Endothelial cell of hepatic sinusoid (primary cell): ENCODE measurements at regions not wholly inside any gene's neighbourhood (a gene's known extent, or its start where the extent isn't known, plus 50 kb on each side); places are given as distances from the start of the nearest gene placed in this dataset.

Source experiments
- in situ Hi-C: cut with HindIII; loops from 2 replicates; pipeline ENCODE4 v1.10.0; 2017; ENCODE audit warnings: low sequenced_read_pairs

DNA sequence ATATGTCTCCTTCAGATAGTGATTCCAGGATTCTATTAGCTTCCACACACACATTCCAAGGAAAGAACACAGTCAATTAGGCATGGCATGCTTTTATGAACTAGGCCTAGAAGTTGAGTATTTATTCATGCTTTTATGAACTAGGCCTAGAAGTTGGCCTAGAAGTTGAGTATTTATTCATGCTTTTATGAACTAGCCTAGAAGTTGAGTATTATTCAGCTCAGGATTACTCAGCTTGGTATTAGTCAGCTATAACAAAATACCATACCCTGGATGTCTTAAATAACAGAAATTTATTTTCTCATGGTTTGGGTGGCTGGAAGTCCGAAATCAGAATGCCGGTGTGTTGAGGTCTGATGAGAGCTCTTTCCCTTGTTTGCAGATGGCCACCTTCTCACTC lies 442.7 kb upstream of the FLRT2 start:
- in situ Hi-C loops: no loop called here

- in situ Hi-C loops: no loop called here
Observed at GRCh38 chr14:85088192-85088591, 441.8 kb upstream of the FLRT2 start.

DNA sequence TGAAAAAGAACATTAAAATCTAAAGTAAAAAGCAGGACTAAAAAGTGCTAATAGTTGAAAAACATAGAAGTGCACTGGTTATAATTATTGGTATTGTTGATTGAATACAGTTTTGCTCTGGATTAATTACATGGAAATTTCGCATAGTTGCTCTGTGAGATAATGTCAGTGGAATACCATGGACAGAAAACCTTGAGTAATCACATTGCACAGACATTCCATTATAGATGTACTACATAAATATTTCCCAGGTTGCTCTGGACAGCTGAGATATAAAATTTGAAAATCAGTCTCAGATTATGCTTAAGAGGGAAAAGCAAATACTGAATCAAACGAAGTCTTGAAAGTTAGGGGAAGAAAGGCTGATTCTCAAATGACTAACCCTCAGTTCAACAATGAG lies 439.3 kb upstream of the FLRT2 start:
- in situ Hi-C loops: no loop called here

GRCh38 chr14:85093631-85094330 lies 436.2 kb upstream of the FLRT2 start:
- in situ Hi-C loops: no loop called here

GRCh38 chr14:85102591-85102990 lies 427.4 kb upstream of the FLRT2 start:
- in situ Hi-C loops: no loop called here

- in situ Hi-C loops: no loop called here
Observed at GRCh38 chr14:85106506-85106905, 423.4 kb upstream of the FLRT2 start.

DNA sequence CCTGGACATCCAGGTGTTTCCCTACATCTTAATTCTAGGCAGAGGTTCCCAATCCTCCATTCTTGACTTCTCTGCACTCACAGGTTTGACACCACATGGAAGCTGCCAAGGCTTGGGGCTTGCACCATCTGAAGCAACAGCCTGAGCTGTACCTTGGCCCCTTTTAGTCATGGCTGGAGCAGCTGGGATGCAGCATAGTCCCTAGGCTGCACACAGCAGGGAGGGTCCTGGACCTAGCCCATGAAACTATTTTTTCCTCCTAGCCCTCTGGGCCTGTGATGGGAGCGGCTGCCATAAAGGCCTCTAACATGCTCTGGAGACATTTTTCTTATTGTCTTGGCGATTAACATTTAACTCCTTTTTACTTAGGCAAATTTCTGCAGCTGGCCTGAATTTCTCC lies 417.2 kb upstream of the FLRT2 start:
- in situ Hi-C loops: no loop called here

DNA sequence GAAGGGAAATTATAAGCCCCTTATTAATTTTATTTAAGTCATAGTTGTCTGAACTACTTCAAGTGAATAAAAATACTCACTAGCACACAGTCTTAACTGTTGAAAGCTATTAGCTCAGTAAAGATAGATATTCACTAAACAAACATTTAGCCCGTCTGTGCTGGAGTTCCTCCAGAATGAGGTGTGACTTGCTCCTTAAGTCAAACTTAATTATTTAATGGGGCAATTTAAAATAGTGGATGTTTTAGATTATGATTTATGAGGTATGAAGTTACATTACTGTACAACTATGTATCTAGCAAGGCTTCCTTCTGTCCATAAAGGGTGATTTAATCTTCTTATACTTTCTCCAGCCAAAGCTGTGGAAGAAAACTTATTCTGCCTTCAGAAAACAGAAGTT lies 414.0 kb upstream of the FLRT2 start:
- in situ Hi-C loops: no loop called here

GRCh38 chr14:85118274-85118673 lies 411.7 kb upstream of the FLRT2 start:
- in situ Hi-C loops: no loop called here

DNA sequence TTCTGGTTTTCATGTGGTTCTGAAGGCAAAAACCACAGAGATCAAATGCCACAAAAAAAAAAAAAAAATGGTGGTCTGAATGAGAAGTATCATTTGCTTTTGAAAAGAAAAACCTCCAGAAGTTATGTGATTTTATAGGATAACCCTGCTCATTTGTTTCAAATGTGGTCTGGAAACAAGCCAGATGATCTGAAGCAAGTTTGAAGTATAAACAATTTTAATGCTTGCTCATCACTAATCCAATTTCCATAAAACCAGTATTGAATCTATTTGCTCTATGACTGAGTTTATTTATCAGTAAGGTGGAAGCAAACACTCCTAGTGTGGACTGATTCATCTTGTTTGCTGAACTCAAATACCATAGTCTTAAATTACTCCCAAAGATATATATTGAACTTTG lies 407.3 kb upstream of the FLRT2 start:
- in situ Hi-C loops: no loop called here

DNA sequence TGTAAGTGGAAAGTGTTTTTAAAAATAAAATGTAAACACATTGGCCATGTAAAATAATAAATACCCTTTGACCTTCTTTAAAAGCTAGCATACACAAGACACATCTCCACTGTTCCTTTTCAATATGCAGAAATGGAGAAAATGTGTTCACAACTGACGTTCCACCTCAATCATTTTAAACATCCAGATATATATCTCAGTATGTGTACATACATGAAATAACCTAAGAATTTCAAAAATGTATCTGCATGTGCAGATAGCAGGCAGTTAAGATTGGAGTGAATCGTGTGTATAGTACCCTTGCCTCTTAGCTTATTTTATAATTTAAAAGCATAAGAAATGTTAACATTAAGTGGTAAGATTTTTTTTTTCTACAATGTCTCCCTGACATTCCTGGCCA lies 406.2 kb upstream of the FLRT2 start:
- in situ Hi-C loops: no loop called here

DNA sequence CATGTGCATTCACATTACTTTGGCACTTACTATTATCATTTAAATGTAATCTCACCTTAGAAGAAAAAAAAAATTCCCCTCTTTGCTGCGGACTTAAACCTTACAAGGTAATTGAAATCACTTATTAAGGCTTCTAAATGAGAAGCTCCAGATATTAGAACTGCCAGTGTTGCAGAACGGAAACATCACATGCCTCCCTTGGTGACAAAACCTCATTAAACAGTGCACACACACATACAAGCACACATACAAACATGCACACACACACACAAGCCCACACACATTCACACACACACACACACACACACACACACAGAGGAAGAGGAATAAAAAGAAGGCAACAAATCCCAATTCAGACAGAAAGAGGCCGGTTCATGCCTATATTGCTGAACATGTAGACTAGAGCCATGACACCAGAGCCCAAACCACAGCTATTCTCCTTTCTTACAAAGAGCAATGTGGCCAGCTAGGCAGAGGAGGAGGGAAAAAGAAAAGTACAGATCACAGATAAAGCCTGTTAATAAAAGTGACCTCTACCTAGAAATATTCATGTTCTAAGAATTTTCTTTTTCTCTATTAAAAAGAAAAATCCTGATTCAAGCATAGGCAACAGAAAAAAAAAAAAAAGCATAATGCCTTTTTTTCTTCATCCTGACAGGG lies 405.2 kb upstream of the FLRT2 start:
- in situ Hi-C loops: no loop called here

DNA sequence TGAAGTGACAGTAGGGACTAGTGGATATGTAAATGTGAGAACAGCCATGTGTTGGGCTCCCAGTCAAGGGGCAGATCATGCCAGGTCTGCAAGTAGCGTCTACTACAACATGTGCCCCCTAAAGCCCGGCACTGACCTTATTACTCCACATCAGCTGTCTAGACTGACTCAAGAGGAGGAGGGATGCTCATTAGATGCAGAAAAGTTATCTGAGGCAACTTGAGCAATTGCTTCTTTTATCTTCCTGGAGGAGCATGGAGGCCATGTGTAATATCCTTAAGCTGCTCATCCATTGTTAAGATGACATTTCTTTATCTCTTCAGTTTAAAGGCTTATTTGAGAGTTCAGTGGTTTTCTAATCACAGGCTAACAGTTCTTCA lies 404.7 kb upstream of the FLRT2 start:
- in situ Hi-C loops: no loop called here

GRCh38 chr14:85129921-85130320 lies 400.0 kb upstream of the FLRT2 start:
- in situ Hi-C loops: no loop called here

DNA sequence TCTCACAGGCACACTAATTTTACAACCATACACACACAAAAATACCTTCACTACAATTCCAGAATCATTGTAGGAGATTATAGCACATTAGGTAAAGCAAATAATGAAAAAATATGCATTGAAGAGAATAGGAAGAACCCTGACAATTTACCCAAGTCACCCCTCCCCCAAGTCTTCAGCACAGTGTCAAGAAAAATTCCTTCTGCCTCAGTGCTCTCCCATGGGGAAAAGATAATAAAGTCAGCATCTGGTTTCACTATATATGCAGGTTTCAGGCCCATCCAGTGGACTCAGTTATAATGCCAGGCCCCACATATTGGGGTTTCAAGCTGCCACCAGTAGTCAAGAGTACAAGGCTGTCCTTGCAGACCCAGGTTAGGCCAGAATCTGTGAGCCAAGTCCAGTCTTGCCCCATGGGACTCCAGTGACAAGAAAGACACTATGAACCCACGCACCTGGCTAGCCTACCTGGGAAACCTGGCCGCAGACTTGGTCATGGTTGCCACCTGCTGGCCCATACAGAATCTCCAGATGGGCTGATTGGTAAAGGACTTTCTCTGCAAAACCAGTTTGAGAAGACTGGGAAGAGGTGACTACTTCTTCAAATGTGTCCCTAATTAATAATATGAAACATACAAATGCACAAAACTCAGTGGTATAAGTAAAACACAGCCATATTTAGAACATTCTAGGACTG lies 398.6 kb upstream of the FLRT2 start:
- in situ Hi-C loops: no loop called here

- in situ Hi-C loops: no loop called here
Observed at GRCh38 chr14:85142982-85143381, 387.0 kb upstream of the FLRT2 start.

DNA sequence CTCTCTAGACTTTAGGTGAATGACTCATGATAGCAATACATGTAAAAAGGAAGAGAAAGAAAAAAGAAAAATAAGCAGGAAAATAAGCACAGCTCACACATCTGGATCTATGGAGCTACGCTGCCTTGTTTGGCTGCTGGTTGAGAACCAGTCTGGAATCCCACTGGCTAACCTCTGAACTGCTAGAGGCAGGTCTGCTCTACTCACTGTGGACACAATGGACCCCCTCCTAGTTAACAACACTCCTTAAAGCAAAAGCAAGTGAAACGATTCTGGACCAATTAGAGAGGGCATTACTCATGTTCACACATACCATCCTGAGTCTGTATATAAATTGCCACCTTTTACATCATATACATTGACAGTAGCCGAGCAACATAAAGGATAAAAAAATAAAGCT lies 383.2 kb upstream of the FLRT2 start:
- in situ Hi-C loops: no loop called here

- in situ Hi-C loops: no loop called here
Observed at GRCh38 chr14:85150166-85150565, 379.8 kb upstream of the FLRT2 start.

DNA sequence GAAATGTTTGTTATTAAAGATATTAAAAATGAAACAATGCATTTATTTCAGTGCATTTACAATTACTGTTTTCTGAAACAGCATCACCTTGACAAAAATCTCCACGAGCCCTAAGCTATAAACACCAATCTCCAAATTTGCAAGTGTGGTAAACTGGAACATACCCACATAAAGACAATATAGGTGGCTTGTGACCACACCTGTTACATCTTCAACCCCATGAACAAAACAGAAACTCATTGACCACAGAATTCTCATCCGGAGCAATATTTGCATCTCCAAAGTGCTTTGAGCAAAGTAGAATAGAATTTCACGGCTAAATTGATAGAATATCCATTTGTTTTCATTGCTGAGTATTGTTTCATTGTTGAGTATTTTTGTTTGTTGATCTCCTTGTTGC lies 375.2 kb upstream of the FLRT2 start:
- in situ Hi-C loops: no loop called here

GRCh38 chr14:85156319-85156718 lies 373.6 kb upstream of the FLRT2 start:
- in situ Hi-C loops: no loop called here

DNA sequence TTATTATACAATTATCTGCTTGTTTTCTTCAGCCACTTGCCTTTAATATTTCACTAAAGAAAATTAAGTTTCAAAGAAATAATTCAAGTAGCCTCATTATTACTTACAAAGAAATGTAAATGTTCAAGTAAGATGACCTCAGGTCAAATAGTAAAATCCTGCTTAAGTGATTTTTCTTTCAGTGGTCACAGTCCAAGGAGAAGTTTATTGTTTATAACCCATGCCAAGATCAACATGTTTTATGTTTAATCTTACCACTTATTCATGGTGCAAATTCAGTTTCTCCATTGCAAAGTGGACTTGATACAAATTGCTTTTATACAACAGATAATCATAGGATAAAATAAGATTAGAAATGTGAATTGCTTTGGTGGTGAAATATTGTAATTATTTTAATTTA lies 370.2 kb upstream of the FLRT2 start:
- in situ Hi-C loops: no loop called here

GRCh38 chr14:85165094-85165493 lies 364.9 kb upstream of the FLRT2 start:
- in situ Hi-C loops: no loop called here
